Loucy (cell line): ENCODE measurements at regions not wholly inside any gene's neighbourhood (a gene's known extent, or its start where the extent isn't known, plus 50 kb on each side); places are given as distances from the start of the nearest gene placed in this dataset.

Source experiments
- CTCF ChIP-seq: fragments of 200-600 bp; sonication (generic); conservative IDR thresholded peaks from 2 replicates; pipeline ENCODE4 v1.5.1; 2014; ENCODE audit warnings: mild to moderate bottlenecking, antibody characterized with exemption, low read length
- EZH2phosphoT487 ChIP-seq: fragments of 200-600 bp; IDR thresholded peaks from 2 replicates; pipeline ENCODE4 v1.6.1; 2018; ENCODE audit warnings: antibody characterized with exemption, mild to moderate bottlenecking, moderate library complexity, borderline replicate concordance

GRCh38 chr16:66091471-66091891 lies 275.0 kb upstream of the CDH5 start:
- TF ChIP-seq CTCF (no peak), EZH2phosphoT487 (no peak)
